CD4-positive, alpha-beta T cell (primary cell): ENCODE measurements at regions not wholly inside any gene's neighbourhood (a gene's known extent, or its start where the extent isn't known, plus 50 kb on each side); places are given as distances from the start of the nearest gene placed in this dataset.

Source experiments
- ATAC-seq: fragments of 200-7000 bp; cut with Tn5 transposase; one replicate; pipeline ENCODE4 v1.10.0; 2022; ENCODE audit warnings: mild to moderate bottlenecking; ENCODE audit not compliant: poor library complexity
- CTCF ChIA-PET: fragments of 350-600 bp; sonication (Branson Sonifier 250); formaldehyde crosslinking; loops from one replicate; lab custom pipeline; 2021; ENCODE audit warnings: antibody characterized with exemption, inconsistent platforms; lab: Charles Lee
- POLR2A ChIA-PET: fragments of 350-600 bp; sonication (Branson Sonifier 250); formaldehyde crosslinking; loops from one replicate; lab custom pipeline; 2021; ENCODE audit warnings: antibody characterized with exemption, inconsistent platforms; lab: Charles Lee
- DNase-seq, 14 experiments: peaks; one replicate each; pipeline ENCODE4 v3.0.0-alpha.2; 2013 to 2020; ENCODE audit warnings: mixed read lengths in 2 of 14
- H3K27ac ChIP-seq, 2 donors: one replicate each; pipeline versions ENCODE4 v1.5.1 to v1.7.0; 2013; ENCODE audit warnings: low read length in 2 of 2, low read depth in 1 of 2, mild to moderate bottlenecking in 1 of 2
- H3K27me3 ChIP-seq, 2 experiments: 1 replicate in 1 of 2; 2 replicates in 1 of 2; pipeline versions ENCODE4 v1.6.1 to v1.7.0; 2013; ENCODE audit warnings: low read length in 2 of 2, control low read depth in 1 of 2, mild to moderate bottlenecking in 1 of 2, moderate library complexity in 1 of 2; ENCODE audit not compliant: insufficient read depth in 2 of 2, control insufficient read depth in 1 of 2
- H3K36me3 ChIP-seq: one replicate; pipeline ENCODE4 v1.6.1; 2013; ENCODE audit warnings: low read length, control low read depth; ENCODE audit not compliant: insufficient read depth
- H3K4me1 ChIP-seq: one replicate; pipeline ENCODE4 v1.6.1; 2013; ENCODE audit warnings: low read length, control low read depth; ENCODE audit not compliant: insufficient read depth
- H3K4me3 ChIP-seq: one replicate; pipeline ENCODE4 v1.5.1; 2013; ENCODE audit warnings: mild to moderate bottlenecking, low read length, moderate library complexity
- H3K9me3 ChIP-seq, 2 experiments: 1 replicate in 1 of 2; 2 replicates in 1 of 2; pipeline versions ENCODE4 v1.6.1 to v1.7.0; 2013; ENCODE audit warnings: low read length in 2 of 2, mild to moderate bottlenecking in 2 of 2, control low read depth in 1 of 2, moderate library complexity in 1 of 2; ENCODE audit not compliant: control insufficient read depth in 1 of 2, insufficient read depth in 1 of 2
- H3K27ac Mint-ChIP-seq: one replicate; pipeline ENCODE4 v1.8.0; 2020; ENCODE audit warnings: mixed read lengths
- H3K27me3 Mint-ChIP-seq: one replicate; pipeline ENCODE4 v1.8.0; 2021; ENCODE audit warnings: mixed read lengths
- H3K36me3 Mint-ChIP-seq: one replicate; pipeline ENCODE4 v1.8.0; 2021; ENCODE audit warnings: low read depth, mixed read lengths
- H3K4me1 Mint-ChIP-seq: one replicate; pipeline ENCODE4 v1.8.0; 2021; ENCODE audit warnings: low read depth, mixed read lengths
- H3K4me3 Mint-ChIP-seq: one replicate; pipeline ENCODE4 v1.8.0; 2020; ENCODE audit warnings: mild to moderate bottlenecking, mixed read lengths
- H3K9me3 Mint-ChIP-seq: one replicate; pipeline ENCODE4 v1.8.0; 2020; ENCODE audit warnings: mixed read lengths
- CTCF ChIP-seq: fragments of 200-600 bp; IDR thresholded peaks from one replicate; pipeline ENCODE4 v1.8.0; 2022; ENCODE audit warnings: antibody characterized with exemption, mild to moderate bottlenecking
- intact Hi-C, 2 experiments: fragments of 100-400 bp; cut with DNase I in 1 of 2; cut with micrococcal nuclease in 1 of 2; formaldehyde crosslinking; loops; one replicate each; pipeline versions ENCODE4 v1.15.1 to v1.9.0; 2023 to 2025; cut with DNase I, micrococcal nuclease

GRCh38 chr18:41659438-41660130 lies 295.4 kb upstream of the PIK3C3 start:
- H3K9me3 Mint-ChIP-seq, result peaks cover 12% of the 10 kb centered on the region
- intact Hi-C loops, result no loop called here
- POLR2A ChIA-PET, result no interaction called here

GRCh38 chr18:41657189-41657588 lies 297.8 kb upstream of the PIK3C3 start:
- DNase-seq (no peak), ATAC-seq (no peak)
- POLR2A ChIA-PET, result no interaction called here
- no peaks in the 10 kb centered on the region for H3K4me1 Mint-ChIP-seq
- H3K4me1 ChIP-seq, result no peaks in the 10 kb centered on the region
- no peak overlapping the region for H3K27ac ChIP-seq
- CTCF ChIA-PET, result no interaction called here
- TF ChIP-seq CTCF, result no peak
- no peak overlapping the region for H3K4me3 ChIP-seq
- intact Hi-C loops, result no loop called here
- peaks cover 9% of the 10 kb centered on the region for H3K9me3 Mint-ChIP-seq
- no peaks in the 10 kb centered on the region for H3K27me3 Mint-ChIP-seq
- no peaks in the 10 kb centered on the region for H3K36me3 Mint-ChIP-seq
- H3K27me3 ChIP-seq, result no peaks in the 10 kb centered on the region
- no peak overlapping the region for H3K4me3 Mint-ChIP-seq
- no peaks in the 10 kb centered on the region for H3K36me3 ChIP-seq
- H3K27ac Mint-ChIP-seq, result no peak overlapping the region
- H3K9me3 ChIP-seq, result no peaks in the 10 kb centered on the region

More at GRCh38 chr18:41659438-41660130, 295.4 kb upstream of the PIK3C3 start:
- ATAC-seq, result no peak
- no peaks in the 10 kb centered on the region for H3K27me3 Mint-ChIP-seq
- H3K36me3 Mint-ChIP-seq, result no peaks in the 10 kb centered on the region
- H3K9me3 ChIP-seq, result no peaks in the 10 kb centered on the region
- H3K27ac ChIP-seq, result no peak overlapping the region
- no peaks in the 10 kb centered on the region for H3K4me1 Mint-ChIP-seq
- no peak overlapping the region for H3K27ac Mint-ChIP-seq
- no peak overlapping the region for H3K4me3 ChIP-seq
- CTCF ChIA-PET, result no interaction called here
- no peak for DNase-seq
- no peak overlapping the region for H3K4me3 Mint-ChIP-seq
- H3K27me3 ChIP-seq, result no peaks in the 10 kb centered on the region
- no peaks in the 10 kb centered on the region for H3K4me1 ChIP-seq
- TF ChIP-seq CTCF, result no peak
- H3K36me3 ChIP-seq, result no peaks in the 10 kb centered on the region

GRCh38 chr18:41655074-41655473 lies 300.0 kb upstream of the PIK3C3 start:
- H3K4me1 Mint-ChIP-seq, result no peaks in the 10 kb centered on the region
- CTCF ChIA-PET, result no interaction called here

More at GRCh38 chr18:41655074-41655473, 300.0 kb upstream of the PIK3C3 start:
- peaks cover 3% of the 10 kb centered on the region for H3K9me3 Mint-ChIP-seq
- H3K4me3 ChIP-seq, result no peak overlapping the region
- no peak for TF ChIP-seq CTCF
- H3K4me3 Mint-ChIP-seq, result no peak overlapping the region
- no peaks in the 10 kb centered on the region for H3K36me3 ChIP-seq
- H3K36me3 Mint-ChIP-seq, result no peaks in the 10 kb centered on the region
- intact Hi-C loops, result no loop called here
- no peaks in the 10 kb centered on the region for H3K9me3 ChIP-seq
- ATAC-seq, result no peak
- H3K27me3 Mint-ChIP-seq, result no peaks in the 10 kb centered on the region
- DNase-seq, result no peak
- no peaks in the 10 kb centered on the region for H3K27me3 ChIP-seq
- H3K27ac Mint-ChIP-seq, result no peak overlapping the region
- POLR2A ChIA-PET, result no interaction called here
- H3K4me1 ChIP-seq, result no peaks in the 10 kb centered on the region
- no peak overlapping the region for H3K27ac ChIP-seq
